ENCODE measurements at regions not wholly inside any gene's neighbourhood (a gene's known extent, or its start where the extent isn't known, plus 50 kb on each side); places are given as distances from the start of the nearest gene placed in this dataset.
"Not testable (repeated sequence)": the region's sequence is repeated elsewhere in the genome, so short reads cannot be mapped to it uniquely, and the experiment has no call there.

GRCh38 chr1:238912148-238912547 is 474.2 kb upstream of the CHRM3 start:
- no peak for DNase-seq (ENCODE audit: low read depth in 2 of 2)

GRCh38 chr1:238902752-238903151 is 483.6 kb upstream of the CHRM3 start:
- not testable (repeated sequence) for DNase-seq (ENCODE audit: low read depth in 2 of 2)

GRCh38 chr1:238900334-238900865 is 486.0 kb upstream of the CHRM3 start:
- DNase-seq (ENCODE audit: low read depth in 2 of 2): no peak

- no peak for DNase-seq (ENCODE audit: low read depth in 2 of 2)
Measured at GRCh38 chr1:238898856-238899255, 487.5 kb upstream of the CHRM3 start.

- no peak for DNase-seq (ENCODE audit: low read depth in 2 of 2)
Measured at GRCh38 chr1:238895911-238896310, 490.5 kb upstream of the CHRM3 start.

- no peak for DNase-seq (ENCODE audit: low read depth in 2 of 2)
Measured at GRCh38 chr1:238892612-238893011, 493.8 kb upstream of the CHRM3 start.

GRCh38 chr1:238861342-238862066 is 524.9 kb upstream of the CHRM3 start:
- DNase-seq (ENCODE audit: low read depth in 2 of 2): no peak

GRCh38 chr1:238833919-238834318 is 552.4 kb upstream of the CHRM3 start:
- no peak for DNase-seq (ENCODE audit: low read depth in 2 of 2)

- no peak for DNase-seq (ENCODE audit: low read depth in 2 of 2)
Measured at GRCh38 chr1:238832106-238832505, 554.3 kb upstream of the CHRM3 start.

- no peak for DNase-seq (ENCODE audit: low read depth in 2 of 2)
Measured at GRCh38 chr1:238830036-238830611, 556.2 kb upstream of the CHRM3 start.

GRCh38 chr1:238826891-238827290 is 559.5 kb upstream of the CHRM3 start:
- no peak for DNase-seq (ENCODE audit: low read depth in 2 of 2)

GRCh38 chr1:238823416-238823815 is 563.0 kb upstream of the CHRM3 start:
- DNase-seq (ENCODE audit: low read depth in 2 of 2): no peak

GRCh38 chr1:238811211-238811879 is 575.0 kb upstream of the CHRM3 start:
- DNase-seq (ENCODE audit: low read depth in 2 of 2): no peak

GRCh38 chr1:238790882-238791281 is 595.5 kb upstream of the CHRM3 start:
- DNase-seq (ENCODE audit: low read depth in 2 of 2): no peak

- DNase-seq (ENCODE audit: low read depth in 2 of 2): no peak
Measured at GRCh38 chr1:238789916-238790667, 596.3 kb upstream of the CHRM3 start.

- DNase-seq (ENCODE audit: low read depth in 2 of 2): no peak
Measured at GRCh38 chr1:238787471-238787870, 598.9 kb upstream of the CHRM3 start.

GRCh38 chr1:238783633-238784032 is 602.7 kb upstream of the CHRM3 start:
- no peak for DNase-seq (ENCODE audit: low read depth in 2 of 2)

- DNase-seq (ENCODE audit: low read depth in 2 of 2): no peak
Measured at GRCh38 chr1:238779716-238780115, 606.7 kb upstream of the CHRM3 start.

- DNase-seq (ENCODE audit: low read depth in 2 of 2): no peak
Measured at GRCh38 chr1:238778113-238778512, 608.3 kb upstream of the CHRM3 start.

GRCh38 chr1:238777551-238777950 is 608.8 kb upstream of the CHRM3 start:
- no peak for DNase-seq (ENCODE audit: low read depth in 2 of 2)

- no peak for DNase-seq (ENCODE audit: low read depth in 2 of 2)
Measured at GRCh38 chr1:238776126-238776525, 610.2 kb upstream of the CHRM3 start.

GRCh38 chr1:238772322-238772721 is 614.0 kb upstream of the CHRM3 start:
- no peak for DNase-seq (ENCODE audit: low read depth in 2 of 2)
